HG03159 (cell line): ENCODE measurements at regions not wholly inside any gene's neighbourhood (a gene's known extent, or its start where the extent isn't known, plus 50 kb on each side); places are given as distances from the start of the nearest gene placed in this dataset.

Experiments
- ATAC-seq: cut with Tn5 transposase; IDR thresholded peaks from one replicate; pipeline ENCODE4 v1.9.1; 2021; ENCODE audit warnings: mild to moderate bottlenecking, moderate library complexity; ENCODE audit not compliant: unreplicated experiment

GRCh38 chr5:88377240-88377639, 108.6 kb upstream of the TMEM161B start:
- ATAC-seq = no peak

GRCh38 chr5:88376728-88377127, 108.1 kb upstream of the TMEM161B start:
- no peak for ATAC-seq

GRCh38 chr5:88374391-88374790, 105.7 kb upstream of the TMEM161B start:
- ATAC-seq = no peak

GRCh38 chr5:88370824-88371223, 102.2 kb upstream of the TMEM161B start:
- no peak for ATAC-seq

GRCh38 chr5:88368201-88368600, 99.6 kb upstream of the TMEM161B start:
- no peak for ATAC-seq

GRCh38 chr5:88364991-88365390, 96.3 kb upstream of the TMEM161B start:
- no peak for ATAC-seq

- no peak for ATAC-seq
These were observed 86.9 kb upstream of the TMEM161B start for GRCh38 chr5:88355490-88356050.

GRCh38 chr5:88325868-88326267, 57.2 kb upstream of the TMEM161B start:
- ATAC-seq = no peak

- no peak for ATAC-seq
These were observed 54.1 kb upstream of the TMEM161B start for GRCh38 chr5:88322785-88323184.
